ENCODE measurements at regions not wholly inside any gene's neighbourhood (a gene's known extent, or its start where the extent isn't known, plus 50 kb on each side); places are given as distances from the start of the nearest gene placed in this dataset.

- Mint-ChIP-seq H3K4me1 (no peaks in the 10 kb centered on the region), H3K36me3 (ENCODE audit: insufficient read depth in 1 of 3, low read depth in 3 of 3) (no peaks in the 10 kb centered on the region; a peak in 1 of 7 replicates), H3K27me3 (ENCODE audit: low read depth) (no peaks in the 10 kb centered on the region; the same call in 1 of the 2 replicates), H3K27ac (no peak overlapping the region), H3K9me3 (no peaks in the 10 kb centered on the region; a peak in 2 of 5 replicates), H3K4me3 (no peak overlapping the region)
- Histone ChIP-seq H2BK120ac (ENCODE audit: low read depth, low read length, poor library complexity, severe bottlenecking) (no peak overlapping the region), H4K91ac (ENCODE audit: insufficient read length, low read depth, low read length) (no peak overlapping the region), H3K79me1 (ENCODE audit: insufficient read depth, low read depth, low read length, poor library complexity, severe bottlenecking) (no peaks in the 10 kb centered on the region), H2BK5ac (ENCODE audit: insufficient read length, low read length) (no peak overlapping the region), H3K23ac (ENCODE audit: insufficient read length, low read depth, low read length) (no peak overlapping the region), H2AFZ (ENCODE audit: low read length) (no peak overlapping the region), H3K23me2 (ENCODE audit: insufficient read length, low read depth, low read length, poor library complexity, severe bottlenecking) (no peaks in the 10 kb centered on the region), H3K4me1 (ENCODE audit: insufficient read depth, low read length) (no peaks in the 10 kb centered on the region), H2BK12ac (ENCODE audit: insufficient read length, low read depth, low read length) (no peak overlapping the region), H3K9me3 (ENCODE audit: control insufficient read depth, low read depth, low read length) (no peaks in the 10 kb centered on the region), H4K20me1 (ENCODE audit: control insufficient read depth, insufficient read depth, insufficient read length) (no peaks in the 10 kb centered on the region), H2AK5ac (ENCODE audit: insufficient read length, low read length) (no peak overlapping the region), H4K8ac (replicated peaks; ENCODE audit: insufficient read length, low read depth, low read length) (no peak overlapping the region), H3K18ac (ENCODE audit: insufficient read length, low read depth, low read length) (no peak overlapping the region), H3K14ac (ENCODE audit: insufficient read depth, low read length) (no peak overlapping the region), H3K9ac (ENCODE audit: extremely low read depth, insufficient read length, low read length) (no peak overlapping the region), H3K79me2 (ENCODE audit: insufficient read depth, low read length) (no peaks in the 10 kb centered on the region), H3K27me3 (ENCODE audit: insufficient read depth, low read length) (no peaks in the 10 kb centered on the region), H3K56ac (ENCODE audit: insufficient read length, low read depth, low read length) (no peak overlapping the region), H4K5ac (ENCODE audit: insufficient read length, low read depth, low read length) (no peak overlapping the region), H2BK15ac (ENCODE audit: low read depth, low read length) (no peak overlapping the region), H2BK20ac (ENCODE audit: low read depth, low read length, poor library complexity, severe bottlenecking) (no peak overlapping the region), H3K27ac (ENCODE audit: insufficient read length, low read depth, low read length) (no peak overlapping the region), H3T11ph (ENCODE audit: low read length) (no peak overlapping the region), H3K4me2 (ENCODE audit: insufficient read depth, insufficient read length, low read length) (no peak overlapping the region), H3K4ac (ENCODE audit: low read depth, low read length) (no peak overlapping the region)
- DNase-seq, result no peak
- TF ChIP-seq CTCF (conservative IDR thresholded peaks at IDR 0.05), result no peak
- no CpG with 5 or more reads among the region's 6 CpGs for WGBS (ENCODE audit: extremely low coverage, insufficient read length, low lambda C conversion rate)
Measured at GRCh38 chr7:136254148-136254547, 277.0 kb upstream of the MTPN start.
